GM12878 (cell line): ENCODE measurements at regions not wholly inside any gene's neighbourhood (a gene's known extent, or its start where the extent isn't known, plus 50 kb on each side); places are given as distances from the start of the nearest gene placed in this dataset.

Experiments
- ATAC-seq: fragments of 200-7000 bp; cut with Tn5 transposase; 3 replicates; pipeline ENCODE4 v1.9.1; 2020; ENCODE audit warnings: mild to moderate bottlenecking, moderate library complexity
- BruUV-seq: library from RNA; stranded (reverse); fragments of 400-500 nt; replicated peaks from 2 replicates; lab custom pipeline; 2021; lab: Mats Ljungman, UMichigan
- CTCF ChIA-PET: fragments of 300-600 bp; sonication (Branson Sonifier 250); formaldehyde crosslinking; extraction: SDS; loops from one replicate; lab custom pipeline; 2021; ENCODE audit warnings: inconsistent platforms; lab: Yijun Ruan, JAX
- POLR2A ChIA-PET: fragments of 350-600 bp; formaldehyde crosslinking; extraction: SDS; loops from one replicate; lab custom pipeline; 2021; ENCODE audit warnings: inconsistent platforms; lab: Charles Lee
- RAD21 ChIA-PET: fragments of 300-600 bp; sonication (Branson Sonifier 250); formaldehyde crosslinking; loops from one replicate; lab custom pipeline; 2023; ENCODE audit warnings: antibody characterized with exemption; ENCODE audit not compliant: unreplicated experiment; lab: Charles Lee
- SMC1A ChIA-PET: fragments of 300-600 bp; sonication (Branson Sonifier 250); formaldehyde crosslinking; loops from one replicate; lab custom pipeline; 2023; ENCODE audit not compliant: unreplicated experiment, uncharacterized antibody; lab: Charles Lee
- DNase-seq: peaks from one replicate; pipeline ENCODE4 v3.0.0-alpha.2; 2011; ENCODE audit warnings: low read depth, low spot score
- FAIRE-seq: peaks from 3 replicates; lab custom pipeline; 2011; peaks lifted over from hg19 to GRCh38; lab: Jason Lieb, UNC
- H2AFZ ChIP-seq: 2 replicates; pipeline ENCODE4 v1.6.0; 2011; ENCODE audit warnings: low read depth, low read length, control low read depth; ENCODE audit not compliant: control insufficient read depth
- H3K27ac ChIP-seq: 2 replicates; pipeline ENCODE4 v1.5.1; 2011; ENCODE audit warnings: control low read depth; ENCODE audit not compliant: control insufficient read depth, insufficient read depth
- H3K27me3 ChIP-seq, 2 experiments: replicated peaks in 1 of 2; 2 replicates each; pipeline versions ENCODE4 v1.6.0 to v1.6.1; 2011; ENCODE audit warnings: low read length in 1 of 2; ENCODE audit not compliant: control insufficient read depth in 2 of 2, insufficient read depth in 2 of 2
- H3K36me3 ChIP-seq, 2 experiments: 2 replicates each; pipeline ENCODE4 v1.5.1; 2011; ENCODE audit warnings: low read length in 1 of 2; ENCODE audit not compliant: control insufficient read depth in 2 of 2, insufficient read depth in 2 of 2
- H3K4me1 ChIP-seq: 2 replicates; pipeline ENCODE4 v1.6.1; 2011; ENCODE audit warnings: mild to moderate bottlenecking, low read length, moderate library complexity, mixed read lengths; ENCODE audit not compliant: control insufficient read depth, insufficient read depth
- H3K4me2 ChIP-seq: 2 replicates; pipeline ENCODE4 v1.6.0; 2011; ENCODE audit warnings: control low read depth; ENCODE audit not compliant: control insufficient read depth, insufficient read depth
- H3K4me3 ChIP-seq: fragments of 200-600 bp; sonication (generic); 2 replicates; pipeline ENCODE4 v1.5.1; 2016
- H3K79me2 ChIP-seq: 2 replicates; pipeline ENCODE4 v1.6.0; 2011; ENCODE audit warnings: low read length; ENCODE audit not compliant: control insufficient read depth, insufficient read depth
- H3K9ac ChIP-seq: 2 replicates; pipeline ENCODE4 v1.8.0; 2011; ENCODE audit warnings: low read length, control low read depth, mixed read lengths; ENCODE audit not compliant: control insufficient read depth, insufficient read depth
- H3K9me3 ChIP-seq: replicated peaks from 3 replicates; pipeline ENCODE4 v1.5.1; 2011; ENCODE audit warnings: mild to moderate bottlenecking, low read length; ENCODE audit not compliant: control insufficient read depth, insufficient read depth
- H4K20me1 ChIP-seq: 2 replicates; pipeline ENCODE4 v1.6.0; 2011; ENCODE audit not compliant: control insufficient read depth, insufficient read depth
- ATF2 ChIP-seq: IDR thresholded peaks from 2 replicates; pipeline ENCODE4 v1.6.1; 2012; ENCODE audit warnings: low read length, inconsistent platforms
- CHD2 ChIP-seq: IDR thresholded peaks from 2 replicates; pipeline ENCODE4 v1.6.1; 2011; ENCODE audit warnings: low read depth, low read length, improper control_type of control experiment, borderline replicate concordance
- DPF2 ChIP-seq: fragments of 450-650 bp; IDR thresholded peaks from 2 replicates; pipeline ENCODE4 v1.6.1; 2017; ENCODE audit warnings: mild to moderate bottlenecking
- LARP7 ChIP-seq: fragments of 450-650 bp; IDR thresholded peaks from 2 replicates; pipeline ENCODE4 v1.6.1; 2017; ENCODE audit warnings: mild to moderate bottlenecking
- MXI1 ChIP-seq: fragments of 150-350 bp; IDR thresholded peaks from 2 replicates; pipeline ENCODE4 v1.6.1; 2011; ENCODE audit warnings: low read depth, mild to moderate bottlenecking, inconsistent platforms, low read length, improper control_type of control experiment
- NFXL1 ChIP-seq: fragments of 450-650 bp; IDR thresholded peaks from 2 replicates; pipeline ENCODE4 v1.6.1; 2017; ENCODE audit warnings: antibody characterized with exemption, mild to moderate bottlenecking, borderline replicate concordance
- NR2F1 ChIP-seq: fragments of 450-650 bp; conservative IDR thresholded peaks from 2 replicates; pipeline ENCODE4 v1.6.1; 2017; ENCODE audit warnings: mild to moderate bottlenecking
- SIX5 ChIP-seq: IDR thresholded peaks from 2 replicates; pipeline ENCODE4 v1.6.1; 2011; ENCODE audit warnings: mild to moderate bottlenecking, low read depth, low read length, moderate library complexity; ENCODE audit not compliant: severe bottlenecking
- ZNF24 ChIP-seq: fragments of 450-650 bp; IDR thresholded peaks from 2 replicates; pipeline ENCODE4 v1.6.1; 2017; ENCODE audit warnings: antibody characterized with exemption, mild to moderate bottlenecking
- ZNF384 ChIP-seq: IDR thresholded peaks from 2 replicates; pipeline ENCODE4 v1.6.1; 2012; ENCODE audit warnings: low read depth, mild to moderate bottlenecking, low read length, improper control_type of control experiment, borderline replicate concordance
- WGBS: methylation state at CpG from one replicate; pipeline ENCODE4 v1.1.6; 2016; ENCODE audit warnings: low lambda C conversion rate; ENCODE audit not compliant: insufficient replicate concordance, insufficient coverage; ENCODE audit errors: missing lambda C conversion rate; 5-methylcytosine and 5-hydroxymethylcytosine counted together
- in situ Hi-C: fragments of 300-500 bp; cut with MboI; formaldehyde crosslinking; loops from 9 replicates; pipeline ENCODE4 v1.14.3; 2018; ENCODE audit warnings: mixed read lengths
- intact Hi-C: fragments of 100-400 bp; cut with micrococcal nuclease; formaldehyde crosslinking; loops from one replicate; pipeline ENCODE4 v1.14.2; 2022; ENCODE audit not compliant: unreplicated experiment
- TF ChIP-seq, protein P1 (sequence below): IDR thresholded peaks from 2 replicates; pipeline ENCODE4 v1.6.1; 2012; ENCODE audit warnings: low read depth, low read length, improper control_type of control experiment
- TF ChIP-seq, protein P2 (sequence below): fragments of 150-350 bp; IDR thresholded peaks from 2 replicates; pipeline ENCODE4 v1.6.1; 2014; ENCODE audit warnings: mild to moderate bottlenecking, low read depth, low read length
- TF ChIP-seq, protein P3 (sequence below): fragments of 450-650 bp; IDR thresholded peaks from 2 replicates; pipeline ENCODE4 v1.6.1; 2017; ENCODE audit warnings: low read depth, mild to moderate bottlenecking, moderate library complexity

- RAD21 ChIA-PET = no interaction called here
Observed at GRCh38 chr6:167454003-167454402, 129.1 kb downstream of the TTLL2 start.

GRCh38 chr6:167455371-167455770 is 130.5 kb downstream of the TTLL2 start:
- no peak for ATAC-seq
- WGBS = 13% methylated on average over 4 of the region's 4 CpGs
- in situ Hi-C loops = no loop called here
- TF ChIP-seq NR2F1 (no peak), SIX5 (no peak), CHD2 (no peak), MXI1 (no peak), ATF2 (no peak), LARP7 (no peak), NFXL1 (no peak), DPF2 (no peak), ZNF384 (no peak)
- TF ChIP-seq, protein P1, sequence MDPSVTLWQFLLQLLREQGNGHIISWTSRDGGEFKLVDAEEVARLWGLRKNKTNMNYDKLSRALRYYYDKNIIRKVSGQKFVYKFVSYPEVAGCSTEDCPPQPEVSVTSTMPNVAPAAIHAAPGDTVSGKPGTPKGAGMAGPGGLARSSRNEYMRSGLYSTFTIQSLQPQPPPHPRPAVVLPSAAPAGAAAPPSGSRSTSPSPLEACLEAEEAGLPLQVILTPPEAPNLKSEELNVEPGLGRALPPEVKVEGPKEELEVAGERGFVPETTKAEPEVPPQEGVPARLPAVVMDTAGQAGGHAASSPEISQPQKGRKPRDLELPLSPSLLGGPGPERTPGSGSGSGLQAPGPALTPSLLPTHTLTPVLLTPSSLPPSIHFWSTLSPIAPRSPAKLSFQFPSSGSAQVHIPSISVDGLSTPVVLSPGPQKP = no peak
- TF ChIP-seq, protein P2, sequence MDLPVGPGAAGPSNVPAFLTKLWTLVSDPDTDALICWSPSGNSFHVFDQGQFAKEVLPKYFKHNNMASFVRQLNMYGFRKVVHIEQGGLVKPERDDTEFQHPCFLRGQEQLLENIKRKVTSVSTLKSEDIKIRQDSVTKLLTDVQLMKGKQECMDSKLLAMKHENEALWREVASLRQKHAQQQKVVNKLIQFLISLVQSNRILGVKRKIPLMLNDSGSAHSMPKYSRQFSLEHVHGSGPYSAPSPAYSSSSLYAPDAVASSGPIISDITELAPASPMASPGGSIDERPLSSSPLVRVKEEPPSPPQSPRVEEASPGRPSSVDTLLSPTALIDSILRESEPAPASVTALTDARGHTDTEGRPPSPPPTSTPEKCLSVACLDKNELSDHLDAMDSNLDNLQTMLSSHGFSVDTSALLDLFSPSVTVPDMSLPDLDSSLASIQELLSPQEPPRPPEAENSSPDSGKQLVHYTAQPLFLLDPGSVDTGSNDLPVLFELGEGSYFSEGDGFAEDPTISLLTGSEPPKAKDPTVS = no peak

More at GRCh38 chr6:167454003-167454402, 129.1 kb downstream of the TTLL2 start:
- no peak overlapping the region for H3K4me2 ChIP-seq
- ChIA-PET SMC1A (no interaction called here), POLR2A (no interaction called here), CTCF (no interaction called here)
- no peaks in the 10 kb centered on the region for H4K20me1 ChIP-seq
- no peaks in the 10 kb centered on the region for H3K36me3 ChIP-seq
- no peak for FAIRE-seq
- H2AFZ ChIP-seq = no peak overlapping the region
- no TSS peak for BruUV-seq
- no peaks in the 10 kb centered on the region for H3K79me2 ChIP-seq
- TF ChIP-seq, protein P3, sequence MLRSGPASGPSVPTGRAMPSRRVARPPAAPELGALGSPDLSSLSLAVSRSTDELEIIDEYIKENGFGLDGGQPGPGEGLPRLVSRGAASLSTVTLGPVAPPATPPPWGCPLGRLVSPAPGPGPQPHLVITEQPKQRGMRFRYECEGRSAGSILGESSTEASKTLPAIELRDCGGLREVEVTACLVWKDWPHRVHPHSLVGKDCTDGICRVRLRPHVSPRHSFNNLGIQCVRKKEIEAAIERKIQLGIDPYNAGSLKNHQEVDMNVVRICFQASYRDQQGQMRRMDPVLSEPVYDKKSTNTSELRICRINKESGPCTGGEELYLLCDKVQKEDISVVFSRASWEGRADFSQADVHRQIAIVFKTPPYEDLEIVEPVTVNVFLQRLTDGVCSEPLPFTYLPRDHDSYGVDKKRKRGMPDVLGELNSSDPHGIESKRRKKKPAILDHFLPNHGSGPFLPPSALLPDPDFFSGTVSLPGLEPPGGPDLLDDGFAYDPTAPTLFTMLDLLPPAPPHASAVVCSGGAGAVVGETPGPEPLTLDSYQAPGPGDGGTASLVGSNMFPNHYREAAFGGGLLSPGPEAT = no peak
- TF ChIP-seq ZNF24 = peak; percentile 65; the same call in 1 of the 2 replicates
- H3K27me3 ChIP-seq = no peaks in the 10 kb centered on the region; a peak in 1 of 4 replicates
- DNase-seq = no peak
- H3K9me3 ChIP-seq = no peaks in the 10 kb centered on the region
- H3K4me1 ChIP-seq = no peaks in the 10 kb centered on the region
- in situ Hi-C loops = no loop called here
- H3K9ac ChIP-seq = no peak overlapping the region
- no peak for ATAC-seq
- intact Hi-C loops = no loop called here
- H3K27ac ChIP-seq = no peak overlapping the region
- no peak overlapping the region for H3K4me3 ChIP-seq

More at GRCh38 chr6:167455371-167455770, 130.5 kb downstream of the TTLL2 start:
- no peak overlapping the region for H3K4me2 ChIP-seq
- H3K27me3 ChIP-seq = no peaks in the 10 kb centered on the region; a peak in 1 of 4 replicates
- intact Hi-C loops = no loop called here
- RAD21 ChIA-PET = no interaction called here
- H3K9ac ChIP-seq = no peak overlapping the region
- no peaks in the 10 kb centered on the region for H3K79me2 ChIP-seq
- no peaks in the 10 kb centered on the region for H4K20me1 ChIP-seq
- no peak for DNase-seq
- no peak overlapping the region for H3K4me3 ChIP-seq
- no peak overlapping the region for H2AFZ ChIP-seq
- no peak overlapping the region for H3K27ac ChIP-seq
- no peak for FAIRE-seq
- SMC1A ChIA-PET = no interaction called here
- H3K9me3 ChIP-seq = no peaks in the 10 kb centered on the region
- CTCF ChIA-PET = no interaction called here
- no peaks in the 10 kb centered on the region for H3K36me3 ChIP-seq
- no TSS peak for BruUV-seq
- no peaks in the 10 kb centered on the region for H3K4me1 ChIP-seq
- POLR2A ChIA-PET = no interaction called here
